Fibroblast of gingiva (primary cell): ENCODE measurements at regions not wholly inside any gene's neighbourhood (a gene's known extent, or its start where the extent isn't known, plus 50 kb on each side); places are given as distances from the start of the nearest gene placed in this dataset.
"Not testable (repeated sequence)": the region's sequence is repeated elsewhere in the genome, so short reads cannot be mapped to it uniquely, and the experiment has no call there.

Experiments used
- DNase-seq: peaks from one replicate; pipeline ENCODE4 v3.0.0-alpha.2; 2011; ENCODE audit warnings: low read depth

- DNase-seq, result not testable (repeated sequence)
Observed at GRCh38 chr6:75031102-75031501, 174.8 kb downstream of the COL12A1 start.

- no peak for DNase-seq
Observed at GRCh38 chr6:75029333-75029732, 176.5 kb downstream of the COL12A1 start.

DNA sequence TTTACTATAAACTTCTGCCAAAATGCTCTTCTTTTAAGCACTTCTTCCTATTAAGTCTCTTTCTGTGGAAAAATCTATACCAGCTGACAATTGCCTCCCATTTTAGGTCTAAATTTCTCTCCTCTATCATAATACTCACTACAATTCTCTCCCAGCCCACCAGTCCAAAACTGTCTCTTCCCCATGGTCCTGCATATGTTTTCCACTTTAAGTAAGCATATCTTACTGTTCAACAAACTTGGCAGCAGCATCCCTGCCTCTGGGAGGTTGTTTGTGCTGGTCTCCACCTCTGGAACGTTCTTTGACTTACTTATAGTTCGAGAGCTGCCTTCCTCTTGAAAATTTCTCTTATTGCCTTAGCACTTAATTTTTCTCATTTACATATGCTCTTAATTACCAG is 180.5 kb downstream of the COL12A1 start:
- no peak for DNase-seq

- DNase-seq, result peak; percentile 39
Observed at GRCh38 chr6:75024828-75025227, 181.0 kb downstream of the COL12A1 start.

- DNase-seq, result no peak
Observed at GRCh38 chr6:75023634-75024033, 182.2 kb downstream of the COL12A1 start.

- no peak for DNase-seq
Observed at GRCh38 chr6:75020971-75021370, 184.9 kb downstream of the COL12A1 start.

GRCh38 chr6:75020376-75020775 is 185.5 kb downstream of the COL12A1 start:
- no peak for DNase-seq

GRCh38 chr6:75012018-75012417 is 193.8 kb downstream of the COL12A1 start:
- peak; percentile 34 for DNase-seq

- DNase-seq, result not testable (repeated sequence)
Observed at GRCh38 chr6:75003984-75004383, 201.9 kb downstream of the COL12A1 start.

GRCh38 chr6:74997646-74998045 is 208.2 kb downstream of the COL12A1 start:
- DNase-seq, result no peak

DNA sequence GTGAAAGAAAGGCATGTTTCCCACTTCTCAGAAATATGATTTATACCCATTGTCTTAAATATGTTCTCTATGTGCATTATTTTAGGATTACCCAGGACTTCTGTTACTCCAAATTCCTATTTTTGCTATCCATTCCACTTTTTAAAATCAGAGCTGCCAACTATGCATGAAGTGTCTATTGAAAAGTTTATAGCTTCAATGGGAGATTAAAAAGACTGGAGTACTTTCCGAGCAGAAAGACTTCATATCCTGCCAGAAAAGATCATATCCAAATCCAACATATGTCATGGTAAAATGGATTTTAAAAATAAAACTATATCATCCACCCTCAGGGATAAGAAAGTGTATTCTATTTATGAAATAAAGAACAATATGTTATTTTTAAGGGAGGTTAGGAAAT is 212.7 kb downstream of the COL12A1 start:
- no peak for DNase-seq

DNA sequence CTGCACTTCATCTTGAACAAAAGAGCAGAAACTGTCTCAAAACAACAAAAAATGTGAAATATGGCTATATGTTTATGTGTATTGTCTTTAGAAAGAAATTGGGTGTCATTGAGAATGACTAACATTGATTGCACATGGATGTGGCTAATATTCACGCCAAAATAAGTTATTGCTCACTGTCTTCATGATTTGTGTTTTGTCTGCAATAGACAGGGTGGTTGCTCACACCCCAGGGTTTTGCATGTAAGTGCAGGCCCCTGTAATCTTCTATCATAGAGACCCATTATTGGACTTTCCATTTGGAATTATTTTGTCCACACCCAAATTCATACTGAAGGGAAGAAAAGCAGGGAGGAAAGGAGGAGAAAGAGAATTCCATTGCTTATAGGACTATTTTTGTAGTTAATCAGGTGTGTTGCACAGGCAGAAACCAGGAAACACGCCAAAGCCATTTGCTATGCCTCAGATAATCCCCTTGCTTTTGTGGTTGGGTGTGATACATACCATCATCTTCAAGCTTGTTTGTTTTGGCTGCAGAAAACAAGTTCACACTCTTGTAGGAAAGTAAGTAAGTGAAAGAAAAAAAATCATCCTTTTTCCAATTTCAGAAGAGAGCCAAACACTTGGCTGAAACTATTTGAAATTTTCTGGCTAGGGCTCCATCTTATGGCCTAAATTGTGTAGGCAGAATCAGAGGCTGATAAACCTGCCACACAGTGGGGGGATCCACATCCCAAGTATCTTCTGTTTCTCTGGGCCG is 214.1 kb downstream of the COL12A1 start:
- DNase-seq, result peak; percentile 20

- no peak for DNase-seq
Observed at GRCh38 chr6:74979065-74979766, 226.6 kb downstream of the COL12A1 start.

DNA sequence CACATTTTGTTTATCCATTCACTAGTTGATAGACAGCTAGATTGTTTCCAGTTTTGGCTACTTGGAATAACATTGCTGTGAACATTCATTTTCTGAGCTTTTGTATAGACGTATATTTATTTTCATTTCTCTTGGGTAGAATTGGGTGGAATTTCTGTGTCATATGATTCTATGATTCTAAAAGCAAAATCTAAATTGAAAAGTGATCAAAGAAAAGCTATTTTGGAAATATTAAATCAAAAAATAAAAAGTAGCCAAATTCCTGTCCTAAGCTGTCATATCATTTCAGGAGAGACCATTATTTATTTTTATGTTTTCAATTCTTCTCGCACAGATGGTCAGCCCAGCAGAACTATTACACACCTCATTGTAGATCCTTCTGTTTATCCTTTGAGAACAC is 229.2 kb downstream of the COL12A1 start:
- DNase-seq, result no peak

- DNase-seq, result no peak
Observed at GRCh38 chr6:74976026-74976425, 229.8 kb downstream of the COL12A1 start.

- no peak for DNase-seq
Observed at GRCh38 chr6:74973591-74973990, 232.3 kb downstream of the COL12A1 start.

DNA sequence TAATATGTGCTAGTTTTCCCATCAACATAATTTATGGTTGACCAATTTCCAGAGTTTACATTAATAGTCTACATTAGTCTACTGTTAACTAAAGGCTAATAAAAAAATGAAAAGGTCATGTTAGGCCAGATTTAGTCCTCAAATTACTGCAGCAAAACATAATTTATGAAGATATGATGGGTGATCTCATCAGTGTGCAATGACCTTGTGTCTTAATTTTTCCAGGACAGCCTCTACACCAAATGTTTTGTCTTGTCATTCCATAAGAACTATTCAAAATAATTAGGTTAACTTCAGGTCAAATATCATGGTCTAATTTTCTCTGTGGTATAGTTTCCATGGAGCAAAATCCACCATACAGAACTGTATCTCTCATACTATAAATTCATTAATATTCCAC is 234.2 kb downstream of the COL12A1 start:
- no peak for DNase-seq

DNA sequence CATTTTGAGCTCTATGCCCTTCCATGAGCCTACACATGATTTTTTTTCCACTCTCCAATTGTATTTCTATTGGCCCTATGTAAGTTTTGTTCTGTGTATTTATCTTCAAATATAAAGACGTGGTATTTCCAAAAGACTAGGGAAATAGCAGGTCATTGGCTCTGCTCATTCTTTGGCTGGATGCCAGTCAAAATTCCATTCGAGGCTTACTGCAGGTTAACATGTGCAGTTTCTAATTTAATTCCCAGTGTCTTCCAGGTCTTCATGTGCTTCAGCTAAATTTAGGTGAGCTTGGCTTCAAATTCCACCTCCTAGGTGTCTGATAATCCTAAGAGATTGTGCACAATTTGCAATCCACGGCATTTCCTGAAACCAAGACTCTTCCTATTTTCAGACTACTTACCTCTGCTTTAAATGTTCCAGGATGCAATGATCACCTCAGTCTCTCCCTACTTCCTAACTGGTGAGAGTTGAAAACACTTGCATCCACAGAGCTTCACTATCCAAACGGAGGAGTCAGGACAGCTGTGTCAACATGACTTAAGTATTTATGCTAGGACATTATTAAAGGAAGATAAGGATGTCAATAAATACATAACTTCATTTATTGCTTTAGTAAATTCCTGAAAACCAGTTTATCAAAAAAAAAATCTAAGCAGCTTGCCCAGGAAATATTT is 236.1 kb downstream of the COL12A1 start:
- DNase-seq, result no peak

DNA sequence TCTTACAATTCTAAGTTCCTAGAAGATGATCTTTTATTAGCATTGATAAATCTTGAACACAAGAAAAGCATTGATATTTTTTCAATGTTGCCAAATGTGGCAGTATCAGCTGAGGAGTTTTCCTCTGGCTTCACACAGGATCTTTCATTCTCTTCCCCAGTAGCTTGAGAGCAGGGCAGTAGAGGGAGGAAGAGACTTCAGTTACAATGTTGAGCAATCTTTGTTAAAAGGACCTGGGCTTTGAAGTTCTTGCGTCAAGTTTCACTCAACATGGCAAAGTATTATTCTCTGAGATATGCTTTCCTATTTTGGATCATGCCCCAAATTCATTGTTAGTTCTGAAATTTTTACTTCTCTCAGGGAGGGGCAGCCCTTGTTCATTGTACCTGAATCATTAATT is 238.0 kb downstream of the COL12A1 start:
- DNase-seq, result peak; percentile 10

- no peak for DNase-seq
Observed at GRCh38 chr6:74966712-74967111, 239.1 kb downstream of the COL12A1 start.

GRCh38 chr6:74964871-74965441 is 240.9 kb downstream of the COL12A1 start:
- no peak for DNase-seq

DNA sequence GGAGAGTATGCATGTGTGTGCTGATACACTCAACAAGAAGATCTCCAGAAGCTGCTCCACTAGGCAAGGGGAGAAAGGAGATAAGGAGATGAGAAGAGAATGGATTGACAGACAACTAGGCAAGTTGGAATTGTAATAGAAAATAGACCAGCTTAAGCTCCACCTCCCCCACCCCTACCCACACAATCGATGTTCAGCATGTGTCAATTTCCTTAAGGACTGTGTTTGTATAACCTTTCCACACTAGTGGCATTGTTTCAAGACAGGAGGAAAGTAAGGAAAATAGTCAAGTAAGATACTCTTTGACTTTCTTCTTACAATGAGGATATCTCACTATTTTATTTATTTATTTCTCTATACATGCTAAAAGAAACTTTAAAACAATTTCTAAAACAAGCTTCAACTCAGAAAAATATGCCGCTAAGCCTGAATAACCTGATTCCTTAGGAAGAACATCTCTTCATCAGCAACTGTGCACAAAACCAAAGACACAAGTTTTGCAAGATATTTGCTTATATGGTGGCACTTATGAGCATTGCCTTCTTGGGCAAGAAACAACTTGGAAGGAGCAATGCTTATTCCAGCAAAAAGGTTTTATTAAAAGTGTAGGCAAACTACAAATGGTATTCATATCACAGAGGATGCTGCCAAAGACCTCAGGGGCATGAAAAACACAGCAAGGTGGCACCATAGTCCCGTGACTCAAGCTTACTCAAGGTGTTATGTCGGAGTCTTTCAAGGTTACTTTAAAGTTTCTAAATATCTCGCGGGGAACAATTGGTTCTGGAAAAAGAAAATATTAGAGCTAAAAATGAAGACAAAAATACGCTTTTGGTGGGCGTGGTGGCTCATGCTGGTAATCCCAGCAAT is 249.1 kb downstream of the COL12A1 start:
- no peak for DNase-seq
